NCI-H1048 (cell line): ENCODE measurements at regions not wholly inside any gene's neighbourhood (a gene's known extent, or its start where the extent isn't known, plus 50 kb on each side); places are given as distances from the start of the nearest gene placed in this dataset.

ENCODE experiments used
- DNase-seq: peaks from one replicate; lab custom pipeline; 2025; lab: John Stamatoyannopoulos, UW

- no peak for DNase-seq
Observed at GRCh38 chr4:66693694-66694093, 851.6 kb downstream of the CENPC start.

GRCh38 chr4:66691101-66691500 lies 854.2 kb downstream of the CENPC start:
- no peak for DNase-seq

- DNase-seq: no peak
Observed at GRCh38 chr4:66688674-66689073, 856.6 kb downstream of the CENPC start.

GRCh38 chr4:66687459-66687858 lies 857.8 kb downstream of the CENPC start:
- DNase-seq: no peak

GRCh38 chr4:66681962-66682361 lies 863.3 kb downstream of the CENPC start:
- no peak for DNase-seq

- no peak for DNase-seq
Observed at GRCh38 chr4:66667249-66667648, 878.1 kb downstream of the CENPC start.

GRCh38 chr4:66662620-66663019 lies 882.7 kb downstream of the CENPC start:
- no peak for DNase-seq

GRCh38 chr4:66658809-66659208 lies 886.5 kb downstream of the CENPC start:
- DNase-seq: no peak

- no peak for DNase-seq
Observed at GRCh38 chr4:66655505-66655904, 889.8 kb downstream of the CENPC start.

GRCh38 chr4:66653937-66654336 lies 891.4 kb downstream of the CENPC start:
- DNase-seq: no peak

GRCh38 chr4:66649236-66649635 lies 896.1 kb downstream of the CENPC start:
- no peak for DNase-seq

GRCh38 chr4:66647926-66648325 lies 897.4 kb downstream of the CENPC start:
- DNase-seq: no peak

- DNase-seq: no peak
Observed at GRCh38 chr4:66647476-66647875, 897.8 kb downstream of the CENPC start.

- DNase-seq: no peak
Observed at GRCh38 chr4:66640233-66640990, 904.9 kb downstream of the CENPC start.

GRCh38 chr4:66639361-66639760 lies 905.9 kb downstream of the CENPC start:
- DNase-seq: no peak

- DNase-seq: no peak
Observed at GRCh38 chr4:66636349-66636748, 909.0 kb downstream of the CENPC start.

GRCh38 chr4:66633477-66633876 lies 911.8 kb downstream of the CENPC start:
- no peak for DNase-seq

- DNase-seq: no peak
Observed at GRCh38 chr4:66629927-66630326, 915.4 kb downstream of the CENPC start.

GRCh38 chr4:66628146-66628545 lies 917.2 kb downstream of the CENPC start:
- no peak for DNase-seq

GRCh38 chr4:66625480-66625879 lies 919.8 kb downstream of the CENPC start:
- no peak for DNase-seq

- DNase-seq: no peak
Observed at GRCh38 chr4:66613591-66613990, 931.7 kb downstream of the CENPC start.

- DNase-seq: no peak
Observed at GRCh38 chr4:66609014-66609413, 936.3 kb downstream of the CENPC start.

- no peak for DNase-seq
Observed at GRCh38 chr4:66606908-66607307, 936.6 kb upstream of the EPHA5 start.

- no peak for DNase-seq
Observed at GRCh38 chr4:66606215-66606614, 935.9 kb upstream of the EPHA5 start.
